AG10803 (cell line): ENCODE measurements at regions not wholly inside any gene's neighbourhood (a gene's known extent, or its start where the extent isn't known, plus 50 kb on each side); places are given as distances from the start of the nearest gene placed in this dataset.
A peak's percentile ranks its signal among the peaks of the same experiment; 100 is the strongest.

Experiments used
- DNase-seq: peaks from one replicate; pipeline ENCODE4 v3.0.0; 2010; ENCODE audit warnings: low read depth
- H3K4me3 ChIP-seq: 2 replicates; pipeline ENCODE4 v1.5.1; 2011; ENCODE audit warnings: mild to moderate bottlenecking, low read length, control low read depth
- CTCF ChIP-seq: conservative IDR thresholded peaks from 2 replicates; pipeline ENCODE4 v1.5.1; 2011; ENCODE audit warnings: mild to moderate bottlenecking, low read length, control low read depth, inconsistent platforms

GRCh38 chr18:44149706-44150105 lies 531.0 kb upstream of the SETBP1 start:
- H3K4me3 ChIP-seq = no peak overlapping the region
- TF ChIP-seq CTCF = no peak
- DNase-seq = peak; percentile 48

GRCh38 chr18:44153981-44154380 lies 526.7 kb upstream of the SETBP1 start:
- no peak overlapping the region for H3K4me3 ChIP-seq
- TF ChIP-seq CTCF = no peak
- DNase-seq = no peak

- no peak for DNase-seq
- no peak overlapping the region for H3K4me3 ChIP-seq
- no peak for TF ChIP-seq CTCF
Measured at GRCh38 chr18:44156126-44156525, 524.6 kb upstream of the SETBP1 start.

GRCh38 chr18:44156776-44157335 lies 523.8 kb upstream of the SETBP1 start:
- H3K4me3 ChIP-seq = no peak overlapping the region
- no peak for DNase-seq
- no peak for TF ChIP-seq CTCF

GRCh38 chr18:44170208-44170880 lies 510.3 kb upstream of the SETBP1 start:
- H3K4me3 ChIP-seq = no peak overlapping the region
- TF ChIP-seq CTCF = no peak
- no peak for DNase-seq

GRCh38 chr18:44171301-44171700 lies 509.4 kb upstream of the SETBP1 start:
- DNase-seq = no peak
- H3K4me3 ChIP-seq = no peak overlapping the region
- TF ChIP-seq CTCF = no peak

- DNase-seq = no peak
- TF ChIP-seq CTCF = no peak
- H3K4me3 ChIP-seq = no peak overlapping the region
Measured at GRCh38 chr18:44175891-44176290, 504.8 kb upstream of the SETBP1 start.
